NB4 (cell line): ENCODE measurements at regions not wholly inside any gene's neighbourhood (a gene's known extent, or its start where the extent isn't known, plus 50 kb on each side); places are given as distances from the start of the nearest gene placed in this dataset.

Experiments
- MYC ChIP-seq: IDR thresholded peaks from 2 replicates; pipeline ENCODE4 v1.6.1; 2011; ENCODE audit warnings: low read depth, low read length
- POLR2A ChIP-seq: IDR thresholded peaks from 2 replicates; pipeline ENCODE4 v1.6.1; 2011; ENCODE audit warnings: mild to moderate bottlenecking; ENCODE audit not compliant: insufficient read length; ENCODE audit errors: extremely low read depth
- TF ChIP-seq, protein P1 (sequence below): IDR thresholded peaks from one replicate; pipeline ENCODE4 v1.5.1; 2012; ENCODE audit warnings: low read depth, low read length
- TF ChIP-seq, protein P2 (sequence below): IDR thresholded peaks from 2 replicates; pipeline ENCODE4 v1.6.1; 2011; ENCODE audit warnings: low read depth, low read length

DNA sequence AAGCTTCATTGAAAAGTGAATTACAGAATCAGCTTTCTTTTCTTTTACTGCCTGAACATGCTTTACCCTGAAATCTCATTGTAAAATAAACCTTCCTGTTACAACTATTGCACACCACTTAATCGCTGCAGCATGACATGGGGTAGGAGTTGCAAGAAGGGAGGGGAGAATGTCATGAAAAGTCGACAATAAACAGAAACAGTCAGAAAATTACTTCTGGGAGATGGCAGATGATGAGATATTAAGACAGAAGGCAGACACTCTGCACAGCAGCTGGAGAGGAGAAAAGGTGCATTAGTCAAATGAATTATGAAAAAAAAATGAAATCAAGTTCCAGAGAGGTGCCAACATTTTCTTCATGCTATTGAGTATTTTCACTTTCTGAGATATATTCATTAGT lies 287.7 kb downstream of the PCDH7 start:
- TF ChIP-seq, protein P1, sequence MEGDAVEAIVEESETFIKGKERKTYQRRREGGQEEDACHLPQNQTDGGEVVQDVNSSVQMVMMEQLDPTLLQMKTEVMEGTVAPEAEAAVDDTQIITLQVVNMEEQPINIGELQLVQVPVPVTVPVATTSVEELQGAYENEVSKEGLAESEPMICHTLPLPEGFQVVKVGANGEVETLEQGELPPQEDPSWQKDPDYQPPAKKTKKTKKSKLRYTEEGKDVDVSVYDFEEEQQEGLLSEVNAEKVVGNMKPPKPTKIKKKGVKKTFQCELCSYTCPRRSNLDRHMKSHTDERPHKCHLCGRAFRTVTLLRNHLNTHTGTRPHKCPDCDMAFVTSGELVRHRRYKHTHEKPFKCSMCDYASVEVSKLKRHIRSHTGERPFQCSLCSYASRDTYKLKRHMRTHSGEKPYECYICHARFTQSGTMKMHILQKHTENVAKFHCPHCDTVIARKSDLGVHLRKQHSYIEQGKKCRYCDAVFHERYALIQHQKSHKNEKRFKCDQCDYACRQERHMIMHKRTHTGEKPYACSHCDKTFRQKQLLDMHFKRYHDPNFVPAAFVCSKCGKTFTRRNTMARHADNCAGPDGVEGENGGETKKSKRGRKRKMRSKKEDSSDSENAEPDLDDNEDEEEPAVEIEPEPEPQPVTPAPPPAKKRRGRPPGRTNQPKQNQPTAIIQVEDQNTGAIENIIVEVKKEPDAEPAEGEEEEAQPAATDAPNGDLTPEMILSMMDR, result no peak
- TF ChIP-seq, protein P2, sequence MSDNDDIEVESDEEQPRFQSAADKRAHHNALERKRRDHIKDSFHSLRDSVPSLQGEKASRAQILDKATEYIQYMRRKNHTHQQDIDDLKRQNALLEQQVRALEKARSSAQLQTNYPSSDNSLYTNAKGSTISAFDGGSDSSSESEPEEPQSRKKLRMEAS, result no peak
- no peak for TF ChIP-seq POLR2A
- TF ChIP-seq MYC, result no peak
